ENCODE measurements at regions not wholly inside any gene's neighbourhood (a gene's known extent, or its start where the extent isn't known, plus 50 kb on each side); places are given as distances from the start of the nearest gene placed in this dataset.

- no peak overlapping the region for H3K4me3 ChIP-seq (ENCODE audit: low read length)
- no peak overlapping the region for H3K9ac ChIP-seq (ENCODE audit: low read depth, low read length)
- 89% methylated on average over 3 of the region's 3 CpGs for WGBS
- no peaks in the 10 kb centered on the region for H3K9me3 ChIP-seq (ENCODE audit: insufficient read depth, low read depth, low read length)
- no peak overlapping the region for H3K27ac ChIP-seq (ENCODE audit: low read depth, low read length)
- H3K4me1 ChIP-seq (ENCODE audit: insufficient read depth, low read length), result peaks cover 24% of the 10 kb centered on the region
- no peaks in the 10 kb centered on the region for H3K27me3 ChIP-seq (ENCODE audit: insufficient read depth, low read length)
- no peaks in the 10 kb centered on the region for H3K36me3 ChIP-seq (ENCODE audit: insufficient read depth, low read length)
Measured at GRCh38 chr13:73934771-73935170, 199.4 kb downstream of the KLF12 start.

DNA sequence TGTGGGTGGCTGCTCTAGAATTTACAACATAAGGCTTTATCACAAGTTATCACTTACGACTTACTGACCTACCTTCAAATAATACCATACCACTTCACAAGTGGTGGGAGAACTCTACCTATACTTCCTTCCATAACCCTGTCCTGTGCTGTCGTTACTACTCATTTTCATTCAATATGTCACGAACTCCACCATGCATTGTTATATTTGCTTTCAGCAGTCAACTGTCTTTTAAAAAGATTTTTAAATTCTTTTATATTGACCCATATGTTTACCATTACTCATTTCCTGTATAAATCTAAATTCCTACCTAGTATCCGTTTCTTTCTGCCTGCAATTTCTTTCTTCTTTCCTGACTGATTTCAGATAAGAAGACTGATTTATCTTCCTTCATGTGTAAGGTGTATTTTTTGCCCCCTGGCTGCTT lies 200.0 kb downstream of the KLF12 start:
- no peak overlapping the region for H3K9ac ChIP-seq (ENCODE audit: low read depth, low read length)
- WGBS, result 93% methylated on average over 4 of the region's 4 CpGs
- H3K4me1 ChIP-seq (ENCODE audit: insufficient read depth, low read length), result peaks cover 18% of the 10 kb centered on the region
- H3K9me3 ChIP-seq (ENCODE audit: insufficient read depth, low read depth, low read length), result no peaks in the 10 kb centered on the region
- no peaks in the 10 kb centered on the region for H3K36me3 ChIP-seq (ENCODE audit: insufficient read depth, low read length)
- H3K27me3 ChIP-seq (ENCODE audit: insufficient read depth, low read length), result no peaks in the 10 kb centered on the region
- no peak overlapping the region for H3K27ac ChIP-seq (ENCODE audit: low read depth, low read length)
- H3K4me3 ChIP-seq (ENCODE audit: low read length), result no peak overlapping the region

GRCh38 chr13:73933795-73934194 lies 200.4 kb downstream of the KLF12 start:
- peaks cover 15% of the 10 kb centered on the region for H3K4me1 ChIP-seq (ENCODE audit: insufficient read depth, low read length)
- no peaks in the 10 kb centered on the region for H3K27me3 ChIP-seq (ENCODE audit: insufficient read depth, low read length)
- H3K9me3 ChIP-seq (ENCODE audit: insufficient read depth, low read depth, low read length), result no peaks in the 10 kb centered on the region
- WGBS, result 94% methylated on average over 2 of the region's 2 CpGs
- no peak overlapping the region for H3K27ac ChIP-seq (ENCODE audit: low read depth, low read length)
- H3K4me3 ChIP-seq (ENCODE audit: low read length), result no peak overlapping the region
- no peaks in the 10 kb centered on the region for H3K36me3 ChIP-seq (ENCODE audit: insufficient read depth, low read length)
- no peak overlapping the region for H3K9ac ChIP-seq (ENCODE audit: low read depth, low read length)

DNA sequence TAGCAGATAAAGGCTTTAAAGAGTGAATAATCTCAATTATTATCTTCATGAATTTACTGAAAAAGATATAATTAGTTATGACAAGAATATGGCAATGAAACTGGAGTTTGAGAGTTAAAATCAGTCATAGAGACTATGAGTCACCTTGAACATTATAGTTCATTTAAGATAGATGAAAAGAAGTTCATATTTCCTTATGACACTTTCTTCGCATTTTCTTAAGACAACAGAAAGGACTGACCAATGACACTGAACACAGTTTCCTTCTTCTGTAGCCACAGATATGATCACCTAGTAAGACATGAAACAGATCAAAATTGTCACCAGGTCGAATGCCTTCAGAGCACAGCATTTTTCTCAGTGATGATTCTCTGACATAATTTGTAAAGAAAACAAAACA lies 202.1 kb downstream of the KLF12 start:
- no peak overlapping the region for H3K27ac ChIP-seq (ENCODE audit: low read depth, low read length)

DNA sequence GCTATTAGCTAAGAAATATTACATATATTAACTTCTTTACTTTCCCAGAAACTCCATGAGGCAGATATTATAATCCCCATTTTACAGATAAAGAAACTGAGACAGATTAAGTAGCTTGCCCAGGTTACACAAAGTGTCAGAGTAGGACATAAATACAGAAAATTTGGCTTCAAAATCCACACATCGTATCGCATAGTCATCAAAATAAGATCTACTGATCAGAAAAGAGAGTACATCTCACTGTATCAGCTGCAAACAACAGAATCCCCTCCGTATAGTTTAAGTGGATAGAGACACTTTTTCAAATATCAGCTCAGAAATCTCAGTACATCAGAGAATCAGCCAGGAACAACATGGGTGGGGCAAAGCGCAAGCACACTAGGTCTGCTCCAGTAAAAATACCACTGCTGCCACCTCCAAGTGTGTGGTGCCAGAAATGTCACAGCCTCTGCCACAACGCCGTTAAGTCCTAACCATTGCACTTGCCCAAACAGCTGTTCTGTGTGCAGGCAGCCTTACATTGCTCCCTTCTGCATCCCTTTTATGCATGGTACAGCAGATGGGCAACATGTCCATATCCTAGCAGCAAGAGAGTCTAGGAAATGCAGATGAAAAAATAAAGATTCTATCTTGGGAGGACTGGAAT lies 204.8 kb downstream of the KLF12 start:
- no peaks in the 10 kb centered on the region for H3K4me1 ChIP-seq (ENCODE audit: insufficient read depth, low read length)
- WGBS, result 97% methylated on average over 6 of the region's 6 CpGs

More for the DNA sequence above, 202.1 kb downstream of the KLF12 start:
- H3K4me3 ChIP-seq (ENCODE audit: low read length), result no peak overlapping the region
- no peaks in the 10 kb centered on the region; the same call in 1 of the 2 replicates for H3K4me1 ChIP-seq (ENCODE audit: insufficient read depth, low read length)
- 95% methylated on average over 2 of the region's 2 CpGs for WGBS
- H3K36me3 ChIP-seq (ENCODE audit: insufficient read depth, low read length), result no peaks in the 10 kb centered on the region
- no peak overlapping the region for H3K9ac ChIP-seq (ENCODE audit: low read depth, low read length)
- no peaks in the 10 kb centered on the region for H3K9me3 ChIP-seq (ENCODE audit: insufficient read depth, low read depth, low read length)
- no peaks in the 10 kb centered on the region for H3K27me3 ChIP-seq (ENCODE audit: insufficient read depth, low read length)

DNA sequence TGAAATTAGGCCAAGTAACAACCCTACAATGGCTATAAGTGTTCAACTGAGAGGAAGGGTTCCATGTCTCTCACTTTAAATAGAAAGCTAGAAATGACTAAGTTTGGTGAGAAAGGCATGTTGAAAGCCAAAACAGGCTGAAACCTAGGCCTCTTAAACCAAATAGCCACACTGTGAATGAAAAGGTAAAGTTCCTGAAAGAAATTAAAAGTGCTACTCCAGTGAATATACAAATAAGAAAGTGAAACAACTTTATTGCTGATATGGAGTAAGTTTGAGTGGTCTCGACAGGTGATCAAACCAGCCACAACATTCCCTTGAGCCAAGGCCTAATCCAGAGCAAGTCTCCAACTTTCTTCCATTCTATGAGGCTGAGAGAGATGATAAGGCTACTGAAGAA lies 209.6 kb downstream of the KLF12 start:
- Histone ChIP-seq H3K27ac (ENCODE audit: low read depth, low read length) (no peak overlapping the region), H3K9ac (ENCODE audit: low read depth, low read length) (no peak overlapping the region), H3K36me3 (ENCODE audit: insufficient read depth, low read length) (no peaks in the 10 kb centered on the region), H3K9me3 (ENCODE audit: insufficient read depth, low read depth, low read length) (no peaks in the 10 kb centered on the region), H3K4me3 (ENCODE audit: low read length) (no peak overlapping the region), H3K27me3 (ENCODE audit: insufficient read depth, low read length) (no peaks in the 10 kb centered on the region), H3K4me1 (ENCODE audit: insufficient read depth, low read length) (peaks cover 10% of the 10 kb centered on the region; the same call in 1 of the 2 replicates)
- 100% methylated on average over 1 of the region's 1 CpG for WGBS

More for the DNA sequence above, 204.8 kb downstream of the KLF12 start:
- H3K9me3 ChIP-seq (ENCODE audit: insufficient read depth, low read depth, low read length), result no peaks in the 10 kb centered on the region
- no peaks in the 10 kb centered on the region for H3K36me3 ChIP-seq (ENCODE audit: insufficient read depth, low read length)
- no peak overlapping the region for H3K9ac ChIP-seq (ENCODE audit: low read depth, low read length)
- H3K27me3 ChIP-seq (ENCODE audit: insufficient read depth, low read length), result no peaks in the 10 kb centered on the region
- H3K4me3 ChIP-seq (ENCODE audit: low read length), result no peak overlapping the region
- H3K27ac ChIP-seq (ENCODE audit: low read depth, low read length), result no peak overlapping the region

DNA sequence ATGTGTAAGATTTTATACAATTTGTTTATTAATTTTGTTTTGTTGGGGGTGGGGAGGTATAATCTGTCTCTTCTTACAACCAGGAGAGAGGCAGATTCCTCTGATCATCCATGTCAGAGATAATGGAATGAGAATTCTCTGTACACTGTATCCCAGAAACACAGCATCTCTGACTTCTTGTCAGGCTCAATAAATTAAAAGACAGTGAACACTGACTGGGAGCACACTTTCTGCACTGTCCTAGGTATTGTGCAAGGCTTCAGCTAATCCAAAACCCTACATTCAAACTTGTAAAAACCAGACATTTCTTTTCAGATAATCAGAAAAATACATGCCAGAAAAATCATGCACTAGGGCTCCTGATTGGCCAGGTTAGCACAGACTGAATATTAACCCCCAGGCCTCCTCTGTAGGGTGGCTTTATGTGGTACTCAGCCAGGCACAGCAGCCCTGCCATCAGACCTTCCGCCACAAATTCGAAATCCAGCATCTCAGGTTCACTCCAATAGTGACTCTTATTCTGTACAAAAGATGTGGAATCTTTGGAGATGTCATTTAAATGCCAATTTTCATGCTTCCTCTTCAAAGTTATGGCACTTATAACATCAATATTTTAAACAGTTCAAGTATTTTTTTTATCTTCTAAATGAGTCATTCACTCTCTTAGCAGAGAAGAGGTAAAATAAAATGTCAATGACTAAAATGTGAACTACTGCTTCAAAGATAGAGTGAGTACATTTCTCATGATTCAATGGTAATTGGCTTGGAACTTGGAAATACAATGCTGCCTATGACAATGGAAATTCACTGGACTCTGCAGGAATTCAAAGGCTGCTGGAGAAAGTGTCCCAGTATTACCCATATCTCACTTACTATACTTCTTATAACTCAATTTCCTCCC lies 211.5 kb downstream of the KLF12 start:
- Histone ChIP-seq H3K4me3 (ENCODE audit: low read length) (no peak overlapping the region), H3K9me3 (ENCODE audit: insufficient read depth, low read depth, low read length) (no peaks in the 10 kb centered on the region), H3K27ac (ENCODE audit: low read depth, low read length) (no peak overlapping the region), H3K9ac (ENCODE audit: low read depth, low read length) (no peak overlapping the region), H3K27me3 (ENCODE audit: insufficient read depth, low read length) (no peaks in the 10 kb centered on the region), H3K4me1 (ENCODE audit: insufficient read depth, low read length) (peaks cover 10% of the 10 kb centered on the region; the same call in 1 of the 2 replicates), H3K36me3 (ENCODE audit: insufficient read depth, low read length) (no peaks in the 10 kb centered on the region)
- WGBS, result 86% methylated on average over 1 of the region's 2 CpGs

GRCh38 chr13:73918691-73919090 lies 215.5 kb downstream of the KLF12 start:
- WGBS, result 84% methylated on average over 3 of the region's 3 CpGs
- no peak overlapping the region for H3K4me3 ChIP-seq (ENCODE audit: low read length)
- no peak overlapping the region for H3K9ac ChIP-seq (ENCODE audit: low read depth, low read length)
- H3K9me3 ChIP-seq (ENCODE audit: insufficient read depth, low read depth, low read length), result no peaks in the 10 kb centered on the region
- H3K27me3 ChIP-seq (ENCODE audit: insufficient read depth, low read length), result no peaks in the 10 kb centered on the region
- H3K27ac ChIP-seq (ENCODE audit: low read depth, low read length), result no peak overlapping the region
- peaks cover 18% of the 10 kb centered on the region; the same call in 1 of the 2 replicates for H3K4me1 ChIP-seq (ENCODE audit: insufficient read depth, low read length)
- H3K36me3 ChIP-seq (ENCODE audit: insufficient read depth, low read length), result no peaks in the 10 kb centered on the region

GRCh38 chr13:73913751-73914518 lies 220.3 kb downstream of the KLF12 start:
- no peaks in the 10 kb centered on the region for H3K27me3 ChIP-seq (ENCODE audit: insufficient read depth, low read length)
- H3K4me3 ChIP-seq (ENCODE audit: low read length), result no peak overlapping the region
- H3K9ac ChIP-seq (ENCODE audit: low read depth, low read length), result no peak overlapping the region
- no peaks in the 10 kb centered on the region for H3K9me3 ChIP-seq (ENCODE audit: insufficient read depth, low read depth, low read length)
- 64% methylated on average over 4 of the region's 4 CpGs for WGBS
- H3K27ac ChIP-seq (ENCODE audit: low read depth, low read length), result no peak overlapping the region
- peaks cover 28% of the 10 kb centered on the region; the same call in 1 of the 2 replicates for H3K4me1 ChIP-seq (ENCODE audit: insufficient read depth, low read length)
- H3K36me3 ChIP-seq (ENCODE audit: insufficient read depth, low read length), result no peaks in the 10 kb centered on the region

GRCh38 chr13:73913079-73913740 lies 221.0 kb downstream of the KLF12 start:
- Histone ChIP-seq H3K4me1 (ENCODE audit: insufficient read depth, low read length) (peaks cover 28% of the 10 kb centered on the region; the same call in 1 of the 2 replicates), H3K4me3 (ENCODE audit: low read length) (no peak overlapping the region), H3K27me3 (ENCODE audit: insufficient read depth, low read length) (no peaks in the 10 kb centered on the region), H3K9ac (ENCODE audit: low read depth, low read length) (no peak overlapping the region), H3K27ac (ENCODE audit: low read depth, low read length) (no peak overlapping the region), H3K9me3 (ENCODE audit: insufficient read depth, low read depth, low read length) (no peaks in the 10 kb centered on the region), H3K36me3 (ENCODE audit: insufficient read depth, low read length) (no peaks in the 10 kb centered on the region)
- 60% methylated on average over 4 of the region's 4 CpGs for WGBS

All from HUES64 (cell line).